Ishikawa (cell line): ENCODE measurements at regions not wholly inside any gene's neighbourhood (a gene's known extent, or its start where the extent isn't known, plus 50 kb on each side); places are given as distances from the start of the nearest gene placed in this dataset.

ENCODE experiments used
- CREB1 ChIP-seq: IDR thresholded peaks from 2 replicates; pipeline ENCODE4 v1.6.1; 2012; ENCODE audit warnings: low read depth
- EP300 ChIP-seq: IDR thresholded peaks from 2 replicates; pipeline ENCODE4 v1.6.1; 2012; ENCODE audit warnings: borderline replicate concordance
- MAX ChIP-seq: IDR thresholded peaks from 2 replicates; pipeline ENCODE4 v1.6.1; 2012
- NFIC ChIP-seq: IDR thresholded peaks from 2 replicates; pipeline ENCODE4 v1.6.1; 2012
- RAD21 ChIP-seq: IDR thresholded peaks from 2 replicates; pipeline ENCODE4 v1.6.1; 2012; ENCODE audit warnings: low read depth
- TAF1 ChIP-seq: IDR thresholded peaks from 2 replicates; pipeline ENCODE4 v1.6.1; 2012; ENCODE audit warnings: low read depth, mild to moderate bottlenecking
- TEAD4 ChIP-seq: IDR thresholded peaks from 2 replicates; pipeline ENCODE4 v1.6.1; 2012
- USF1 ChIP-seq: IDR thresholded peaks from 2 replicates; pipeline ENCODE4 v1.6.1; 2012
- YY1 ChIP-seq: IDR thresholded peaks from 2 replicates; pipeline ENCODE4 v1.6.1; 2012; ENCODE audit warnings: low read depth

GRCh38 chr1:182286761-182287160 lies 104.8 kb downstream of the GLUL start:
- TF ChIP-seq EP300 (no peak), CREB1 (no peak), TEAD4 (no peak), NFIC (no peak), TAF1 (no peak), USF1 (no peak), YY1 (no peak), MAX (no peak), RAD21 (no peak)
